ENCODE measurements at regions not wholly inside any gene's neighbourhood (a gene's known extent, or its start where the extent isn't known, plus 50 kb on each side); places are given as distances from the start of the nearest gene placed in this dataset.

- DNase-seq (ENCODE audit: low read depth in 2 of 2), result no peak
Observed at GRCh38 chr9:75616052-75616451, 274.4 kb upstream of the PCSK5 start.

GRCh38 chr9:75616841-75617566 lies 273.5 kb upstream of the PCSK5 start:
- no peak for DNase-seq (ENCODE audit: low read depth in 2 of 2)

- no peak for DNase-seq (ENCODE audit: low read depth in 2 of 2)
Observed at GRCh38 chr9:75623462-75623861, 267.0 kb upstream of the PCSK5 start.

- DNase-seq (ENCODE audit: low read depth in 2 of 2), result no peak
Observed at GRCh38 chr9:75624998-75625397, 265.5 kb upstream of the PCSK5 start.

GRCh38 chr9:75626860-75627259 lies 263.6 kb upstream of the PCSK5 start:
- no peak for DNase-seq (ENCODE audit: low read depth in 2 of 2)

- DNase-seq (ENCODE audit: low read depth in 2 of 2), result no peak
Observed at GRCh38 chr9:75628952-75629351, 261.5 kb upstream of the PCSK5 start.

- DNase-seq (ENCODE audit: low read depth in 2 of 2), result no peak
Observed at GRCh38 chr9:75633451-75634057, 256.9 kb upstream of the PCSK5 start.

GRCh38 chr9:75636427-75637045 lies 253.9 kb upstream of the PCSK5 start:
- no peak for DNase-seq (ENCODE audit: low read depth in 2 of 2)

- no peak for DNase-seq (ENCODE audit: low read depth in 2 of 2)
Observed at GRCh38 chr9:75639971-75640610, 250.4 kb upstream of the PCSK5 start.

GRCh38 chr9:75642522-75642921 lies 248.0 kb upstream of the PCSK5 start:
- DNase-seq (ENCODE audit: low read depth in 2 of 2), result no peak

- no peak for DNase-seq (ENCODE audit: low read depth in 2 of 2)
Observed at GRCh38 chr9:75644649-75645048, 245.8 kb upstream of the PCSK5 start.

GRCh38 chr9:75648034-75648433 lies 242.4 kb upstream of the PCSK5 start:
- no peak for DNase-seq (ENCODE audit: low read depth in 2 of 2)

GRCh38 chr9:75649060-75649459 lies 241.4 kb upstream of the PCSK5 start:
- DNase-seq (ENCODE audit: low read depth in 2 of 2), result no peak

- DNase-seq (ENCODE audit: low read depth in 2 of 2), result no peak
Observed at GRCh38 chr9:75651709-75652108, 238.8 kb upstream of the PCSK5 start.

GRCh38 chr9:75653335-75653734 lies 237.1 kb upstream of the PCSK5 start:
- no peak for DNase-seq (ENCODE audit: low read depth in 2 of 2)

GRCh38 chr9:75653750-75654149 lies 236.7 kb upstream of the PCSK5 start:
- DNase-seq (ENCODE audit: low read depth in 2 of 2), result no peak

GRCh38 chr9:75657015-75657414 lies 233.5 kb upstream of the PCSK5 start:
- DNase-seq (ENCODE audit: low read depth in 2 of 2), result no peak

- no peak for DNase-seq (ENCODE audit: low read depth in 2 of 2)
Observed at GRCh38 chr9:75658301-75658905, 232.1 kb upstream of the PCSK5 start.

GRCh38 chr9:75664597-75664996 lies 225.9 kb upstream of the PCSK5 start:
- no peak for DNase-seq (ENCODE audit: low read depth in 2 of 2)

- DNase-seq (ENCODE audit: low read depth in 2 of 2), result no peak
Observed at GRCh38 chr9:75666856-75667554, 223.5 kb upstream of the PCSK5 start.

- no peak for DNase-seq (ENCODE audit: low read depth in 2 of 2)
Observed at GRCh38 chr9:75669721-75670120, 220.8 kb upstream of the PCSK5 start.

GRCh38 chr9:75671354-75671753 lies 219.1 kb upstream of the PCSK5 start:
- DNase-seq (ENCODE audit: low read depth in 2 of 2), result no peak
